Muscle layer of colon (tissue), 2 donors: ENCODE measurements at regions not wholly inside any gene's neighbourhood (a gene's known extent, or its start where the extent isn't known, plus 50 kb on each side); places are given as distances from the start of the nearest gene placed in this dataset.

ENCODE experiments used
- H3K27ac ChIP-seq: one replicate; pipeline ENCODE4 v1.7.0; 2013; ENCODE audit warnings: low read depth, mild to moderate bottlenecking, low read length, moderate library complexity
- H3K27me3 ChIP-seq, 2 donors: one replicate each; pipeline ENCODE4 v1.7.0; 2013; ENCODE audit warnings: low read length in 2 of 2, mild to moderate bottlenecking in 2 of 2; ENCODE audit not compliant: insufficient read depth in 2 of 2, control insufficient read depth in 1 of 2
- H3K36me3 ChIP-seq: one replicate; pipeline ENCODE4 v1.7.0; 2013; ENCODE audit warnings: mild to moderate bottlenecking, low read length; ENCODE audit not compliant: insufficient read depth
- H3K4me1 ChIP-seq: one replicate; pipeline ENCODE4 v1.7.0; 2013; ENCODE audit warnings: mild to moderate bottlenecking, low read length; ENCODE audit not compliant: insufficient read depth
- H3K4me3 ChIP-seq, 2 donors: one replicate each; pipeline ENCODE4 v1.7.0; 2013; ENCODE audit warnings: low read length in 2 of 2, low read depth in 1 of 2, mild to moderate bottlenecking in 1 of 2, moderate library complexity in 1 of 2
- H3K9ac ChIP-seq: one replicate; pipeline ENCODE4 v1.7.0; 2013; ENCODE audit warnings: low read length
- H3K9me3 ChIP-seq: one replicate; pipeline ENCODE4 v1.7.0; 2013; ENCODE audit warnings: mild to moderate bottlenecking, low read length
- donor health status: abdominal sarcoma.
- donor health status: Adenocarcinoma of cecum.

DNA sequence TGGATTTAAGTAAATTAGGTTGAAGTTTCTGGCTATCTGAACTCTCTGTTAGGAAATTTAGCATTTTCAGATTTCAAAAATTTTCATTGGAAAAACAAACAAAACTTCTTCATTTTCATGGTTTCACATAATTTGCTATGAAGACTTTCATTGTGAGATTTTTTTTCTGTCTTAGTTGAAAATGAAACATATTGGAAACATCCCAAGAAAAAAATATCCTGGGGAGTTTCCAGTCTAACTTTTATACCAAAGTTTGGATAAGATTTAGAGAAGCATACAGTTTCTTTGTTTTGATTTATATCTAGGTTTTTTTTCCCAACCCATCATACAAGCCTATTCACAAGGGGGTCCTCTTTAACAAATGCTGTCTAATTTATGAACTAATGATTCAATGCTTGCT lies 300.5 kb upstream of the SEMA3A start:
- H3K9ac ChIP-seq, result no peak overlapping the region
- no peaks in the 10 kb centered on the region for H3K36me3 ChIP-seq
- H3K9me3 ChIP-seq, result no peaks in the 10 kb centered on the region
- H3K4me3 ChIP-seq, result no peak overlapping the region
- no peaks in the 10 kb centered on the region for H3K27me3 ChIP-seq
- peaks cover 5% of the 10 kb centered on the region for H3K4me1 ChIP-seq
- H3K27ac ChIP-seq, result no peak overlapping the region

DNA sequence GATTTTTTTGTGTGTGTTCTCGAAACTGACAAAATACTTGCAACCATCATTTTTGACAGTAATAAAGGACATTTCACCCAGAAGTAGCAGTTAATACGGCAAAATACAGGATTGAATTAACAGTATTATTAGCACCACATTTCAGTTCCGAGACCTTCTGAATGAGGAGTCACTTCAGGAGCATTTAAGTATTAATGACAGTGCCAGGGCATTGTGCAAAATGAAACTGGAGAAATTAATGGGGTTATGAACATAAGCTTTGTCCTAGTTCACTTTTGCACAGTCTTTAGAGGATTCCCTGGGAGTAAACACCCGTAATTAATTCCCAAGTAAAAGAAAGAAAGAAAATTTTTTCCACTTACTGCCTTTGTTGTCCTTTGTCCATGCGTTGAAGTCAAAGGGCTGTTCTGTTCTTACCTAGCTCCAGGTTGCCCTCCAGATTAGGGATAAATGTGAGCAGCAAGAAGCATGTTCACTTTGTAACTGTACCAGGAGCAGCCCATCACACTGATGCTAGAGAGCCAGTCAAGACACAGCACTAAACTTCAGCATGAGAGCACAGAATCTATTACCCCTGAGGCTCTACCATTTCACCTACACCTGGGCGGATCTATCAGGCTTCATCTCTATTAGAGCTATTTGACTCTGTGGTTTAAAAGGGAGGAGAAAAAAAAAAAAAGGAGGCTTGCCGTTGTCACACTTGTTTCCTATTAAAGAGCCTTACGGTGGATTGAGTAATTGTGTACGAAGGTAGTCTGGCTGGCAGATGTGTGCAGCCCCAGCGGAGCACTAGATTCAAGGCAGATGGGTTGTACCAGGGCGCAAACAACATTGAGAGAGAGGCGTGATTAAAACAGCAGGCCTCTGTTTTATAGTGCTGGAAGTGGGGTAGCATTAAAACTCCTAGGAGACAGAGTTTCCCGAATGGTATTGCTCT lies 297.8 kb upstream of the SEMA3A start:
- no peak overlapping the region for H3K9ac ChIP-seq

DNA sequence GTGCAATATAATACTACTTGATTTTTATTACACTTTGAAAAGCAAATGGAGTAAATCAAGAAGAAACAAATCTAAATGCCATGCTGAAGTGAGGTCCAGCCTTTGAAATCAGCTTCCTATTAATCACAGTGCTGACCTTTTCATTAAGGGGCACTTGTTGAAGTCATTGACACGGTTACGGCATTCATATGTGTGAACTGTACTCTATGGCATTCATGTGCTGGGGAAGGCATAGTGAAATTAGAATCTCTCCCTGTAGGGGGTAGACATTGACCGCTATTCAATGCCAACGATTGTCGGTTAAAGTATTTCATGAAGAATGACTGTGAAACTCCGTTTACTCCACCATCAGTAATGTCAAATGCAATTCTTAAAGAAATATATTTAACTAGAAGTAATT lies 296.1 kb upstream of the SEMA3A start:
- Histone ChIP-seq H3K4me3 (no peak overlapping the region), H3K27me3 (no peaks in the 10 kb centered on the region), H3K9me3 (no peaks in the 10 kb centered on the region), H3K9ac (no peak overlapping the region), H3K27ac (no peak overlapping the region), H3K36me3 (no peaks in the 10 kb centered on the region), H3K4me1 (no peaks in the 10 kb centered on the region)

More for the DNA sequence above, 297.8 kb upstream of the SEMA3A start:
- no peak overlapping the region for H3K27ac ChIP-seq
- H3K36me3 ChIP-seq, result no peaks in the 10 kb centered on the region
- no peaks in the 10 kb centered on the region for H3K27me3 ChIP-seq
- H3K4me3 ChIP-seq, result no peak overlapping the region
- H3K4me1 ChIP-seq, result no peaks in the 10 kb centered on the region
- no peaks in the 10 kb centered on the region for H3K9me3 ChIP-seq

DNA sequence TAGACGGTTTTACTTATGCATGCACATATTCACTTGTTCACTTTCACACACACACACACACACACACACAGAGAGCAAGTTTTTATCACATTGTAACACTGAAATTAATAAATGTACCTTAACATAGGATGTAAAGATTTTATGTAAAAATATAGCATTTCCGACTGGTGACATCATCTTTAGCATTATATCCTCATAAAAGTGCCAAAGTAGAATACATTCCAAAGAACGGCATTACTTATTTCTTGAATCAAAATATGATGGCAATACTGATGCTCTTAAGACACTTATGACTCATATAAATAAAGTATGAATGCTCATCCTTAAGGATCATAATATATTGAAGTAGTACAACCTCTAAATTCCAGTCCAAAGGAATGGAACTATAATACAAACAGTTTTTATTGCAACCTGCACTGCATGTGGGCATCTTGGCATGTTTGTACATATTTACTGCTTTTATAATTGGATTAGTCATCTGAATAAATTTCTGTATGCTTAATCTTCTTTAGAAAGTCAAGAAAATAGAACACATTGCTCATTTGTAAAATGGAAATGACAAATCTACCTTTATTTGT lies 290.0 kb upstream of the SEMA3A start:
- H3K36me3 ChIP-seq, result no peaks in the 10 kb centered on the region
- H3K27ac ChIP-seq, result no peak overlapping the region
- no peaks in the 10 kb centered on the region for H3K27me3 ChIP-seq
- H3K4me1 ChIP-seq, result peaks cover 9% of the 10 kb centered on the region
- no peak overlapping the region for H3K4me3 ChIP-seq
- H3K9me3 ChIP-seq, result no peaks in the 10 kb centered on the region
- no peak overlapping the region for H3K9ac ChIP-seq

DNA sequence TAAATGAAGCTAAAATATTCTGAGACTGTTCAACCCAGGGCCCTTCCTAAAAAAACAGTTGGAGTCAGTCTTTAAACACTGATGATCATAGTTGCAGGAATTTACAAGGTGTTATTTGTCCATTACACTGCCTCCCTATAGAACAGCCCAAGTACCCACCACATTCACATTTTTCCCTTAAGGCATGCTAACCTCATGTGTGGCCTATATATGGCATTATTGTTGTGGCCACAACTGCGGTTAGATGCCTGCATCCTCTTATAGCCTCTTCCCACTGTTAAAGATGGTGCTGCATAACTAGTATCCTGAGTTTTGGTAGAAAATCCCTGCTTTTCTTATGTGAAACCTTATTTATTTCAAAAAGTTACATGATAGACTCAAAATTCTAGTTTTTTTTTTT lies 287.9 kb upstream of the SEMA3A start:
- Histone ChIP-seq H3K27me3 (no peaks in the 10 kb centered on the region), H3K27ac (no peak overlapping the region), H3K36me3 (no peaks in the 10 kb centered on the region), H3K4me1 (peaks cover 9% of the 10 kb centered on the region), H3K9ac (no peak overlapping the region), H3K9me3 (no peaks in the 10 kb centered on the region), H3K4me3 (no peak overlapping the region)

DNA sequence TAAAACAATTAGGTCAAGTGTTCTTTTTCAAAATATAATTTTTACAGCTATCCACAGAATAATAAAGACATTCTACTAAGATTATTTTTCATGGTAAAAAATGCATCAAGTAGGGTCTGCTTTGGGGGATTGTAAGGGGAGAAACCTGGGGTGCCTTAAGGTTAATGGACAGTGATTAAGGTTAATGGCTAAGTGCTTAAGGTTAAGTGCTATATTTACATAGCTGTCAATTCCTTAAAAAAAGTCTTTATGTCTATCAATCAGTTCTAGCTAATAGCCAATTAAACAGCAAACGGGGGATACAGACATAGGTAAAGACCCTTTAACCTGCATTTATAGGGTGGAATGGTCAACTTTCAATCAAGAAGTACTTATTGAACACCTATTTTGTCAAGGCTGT lies 284.5 kb upstream of the SEMA3A start:
- H3K9me3 ChIP-seq, result no peaks in the 10 kb centered on the region
- no peaks in the 10 kb centered on the region for H3K36me3 ChIP-seq
- no peak overlapping the region for H3K4me3 ChIP-seq
- H3K27me3 ChIP-seq, result no peaks in the 10 kb centered on the region
- H3K4me1 ChIP-seq, result peaks cover 16% of the 10 kb centered on the region
- no peak overlapping the region for H3K27ac ChIP-seq
- H3K9ac ChIP-seq, result no peak overlapping the region

DNA sequence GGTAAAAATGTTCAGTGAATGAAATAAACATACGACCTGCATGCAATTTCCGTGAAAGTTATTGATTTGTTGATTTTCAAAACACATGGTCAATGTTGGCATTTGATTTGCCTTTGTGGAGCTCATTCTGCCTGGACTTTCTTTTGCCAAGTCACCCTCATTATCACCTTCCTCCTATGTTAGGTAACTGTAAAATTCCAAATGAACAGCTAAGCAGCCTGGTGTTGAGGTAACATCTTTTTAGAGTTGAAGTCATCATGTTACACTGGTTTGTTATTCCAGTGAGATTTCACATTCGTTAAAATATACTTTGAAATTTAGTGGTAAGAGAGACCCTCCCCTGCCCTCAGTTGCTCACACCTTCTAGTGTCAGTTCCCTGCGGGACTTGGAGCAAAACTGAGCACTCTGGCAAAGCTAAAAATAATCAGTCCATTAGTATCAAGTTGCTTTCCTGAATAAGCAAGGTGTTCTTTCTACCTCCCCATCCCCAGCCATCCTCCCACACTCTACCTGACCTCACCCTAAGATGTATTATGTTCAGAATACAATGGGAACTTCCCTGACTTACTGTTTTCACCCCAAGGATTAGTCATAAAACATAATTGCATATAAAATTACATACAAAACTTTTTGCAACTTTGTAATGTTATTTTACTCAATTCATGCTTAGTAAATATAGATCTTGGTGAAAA lies 283.3 kb upstream of the SEMA3A start:
- Histone ChIP-seq H3K9ac (no peak overlapping the region), H3K9me3 (no peaks in the 10 kb centered on the region), H3K4me3 (no peak overlapping the region), H3K4me1 (peaks cover 12% of the 10 kb centered on the region), H3K27ac (no peak overlapping the region), H3K36me3 (no peaks in the 10 kb centered on the region), H3K27me3 (no peaks in the 10 kb centered on the region)

DNA sequence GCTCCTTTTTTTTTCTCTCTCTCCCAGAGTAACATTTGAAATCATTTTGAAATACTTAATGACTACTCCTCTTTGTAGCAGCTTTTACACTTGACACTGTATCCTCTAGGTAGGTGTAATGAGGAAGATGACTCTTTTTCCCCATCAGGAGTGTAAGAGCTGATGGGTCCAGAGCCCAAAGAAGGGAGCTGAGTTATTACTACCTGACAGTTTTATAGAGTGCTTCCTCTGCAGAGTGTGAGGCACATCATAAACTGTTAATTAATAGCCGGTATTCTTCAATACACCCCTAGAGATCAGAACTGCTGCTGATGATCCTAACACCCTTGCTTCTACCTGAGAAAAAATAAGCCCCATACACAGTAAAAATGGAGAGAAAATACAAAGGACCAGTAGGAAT lies 279.8 kb upstream of the SEMA3A start:
- Histone ChIP-seq H3K9me3 (no peaks in the 10 kb centered on the region), H3K27ac (no peak overlapping the region), H3K4me3 (no peak overlapping the region), H3K9ac (no peak overlapping the region), H3K36me3 (no peaks in the 10 kb centered on the region), H3K4me1 (peaks cover 7% of the 10 kb centered on the region), H3K27me3 (no peaks in the 10 kb centered on the region)

DNA sequence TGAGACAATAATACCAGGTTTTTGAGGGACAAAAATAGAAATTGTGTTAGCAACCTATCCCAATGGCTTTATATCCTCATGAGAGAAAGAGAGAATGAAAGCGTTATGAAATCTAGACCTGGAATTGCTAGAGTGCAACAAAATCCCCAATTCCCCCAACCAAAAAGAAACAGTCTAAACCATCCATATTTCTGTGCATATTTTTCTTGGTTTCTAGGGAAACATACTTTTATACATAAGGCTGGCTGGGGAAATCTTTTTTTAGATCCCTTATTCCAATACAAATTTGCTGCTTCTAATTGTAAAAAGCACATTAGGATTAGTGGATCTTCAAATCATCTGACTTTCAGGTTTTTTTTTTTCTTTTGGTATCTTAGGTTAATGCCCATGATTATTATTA lies 277.0 kb upstream of the SEMA3A start:
- Histone ChIP-seq H3K9ac (no peak overlapping the region), H3K36me3 (no peaks in the 10 kb centered on the region), H3K27me3 (no peaks in the 10 kb centered on the region), H3K27ac (no peak overlapping the region), H3K4me1 (peaks cover 7% of the 10 kb centered on the region), H3K4me3 (no peak overlapping the region), H3K9me3 (no peaks in the 10 kb centered on the region)

DNA sequence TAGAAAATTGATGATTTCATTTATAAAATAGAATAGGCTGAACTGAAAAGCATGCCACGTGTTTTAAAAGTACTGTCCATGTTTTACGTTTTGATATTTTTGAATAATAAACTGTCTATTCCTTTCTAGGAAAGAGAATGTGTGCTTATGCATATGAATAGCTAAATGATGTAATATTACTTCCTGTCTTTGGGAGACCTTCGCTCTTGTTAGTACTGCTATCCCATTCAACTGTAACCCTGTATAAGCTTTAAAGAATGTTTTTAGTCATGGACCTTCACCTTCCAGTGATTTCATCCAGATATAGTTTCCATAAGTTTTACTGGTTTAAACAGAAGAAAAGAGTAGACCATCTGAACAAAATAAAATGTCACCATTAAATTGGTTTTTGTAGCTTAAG lies 274.4 kb upstream of the SEMA3A start:
- Histone ChIP-seq H3K4me3 (no peak overlapping the region), H3K9me3 (no peaks in the 10 kb centered on the region), H3K27ac (no peak overlapping the region), H3K9ac (no peak overlapping the region), H3K27me3 (no peaks in the 10 kb centered on the region), H3K4me1 (no peaks in the 10 kb centered on the region), H3K36me3 (no peaks in the 10 kb centered on the region)

DNA sequence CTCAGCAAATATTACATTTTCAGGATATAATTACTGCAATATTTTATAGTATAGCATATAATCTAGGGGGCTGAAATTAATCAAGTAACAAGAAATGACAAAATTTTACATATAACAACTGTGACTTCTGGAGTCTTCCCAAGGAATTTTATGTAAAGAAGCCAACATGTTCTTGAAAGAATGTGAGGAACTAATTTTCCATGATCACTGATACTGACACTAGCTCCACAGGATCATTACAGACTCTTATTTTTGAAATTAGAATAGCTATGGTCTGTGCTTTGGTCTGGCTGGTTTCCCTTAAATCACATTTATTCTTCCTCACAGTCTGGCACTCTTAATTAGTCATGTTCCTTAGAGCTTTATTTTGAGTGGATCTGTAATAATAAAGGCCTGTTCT lies 267.7 kb upstream of the SEMA3A start:
- no peaks in the 10 kb centered on the region for H3K4me1 ChIP-seq
- no peak overlapping the region for H3K9ac ChIP-seq
- no peaks in the 10 kb centered on the region for H3K9me3 ChIP-seq
- no peak overlapping the region for H3K27ac ChIP-seq
- H3K27me3 ChIP-seq, result no peaks in the 10 kb centered on the region
- no peaks in the 10 kb centered on the region for H3K36me3 ChIP-seq
- H3K4me3 ChIP-seq, result no peak overlapping the region
